OCI-LY1 (cell line): ENCODE measurements at regions not wholly inside any gene's neighbourhood (a gene's known extent, or its start where the extent isn't known, plus 50 kb on each side); places are given as distances from the start of the nearest gene placed in this dataset.

Experiments
- H2AFZ ChIP-seq: fragments of 200-600 bp; sonication (generic), shearing (Covaris generic); 2 replicates; pipeline ENCODE4 v1.6.0; 2014; ENCODE audit warnings: antibody characterized with exemption, mild to moderate bottlenecking, low read length
- H3F3A ChIP-seq: fragments of 200-600 bp; sonication (generic), shearing (Covaris generic); 2 replicates; pipeline ENCODE4 v1.6.0; 2014; ENCODE audit warnings: mild to moderate bottlenecking, antibody characterized with exemption, low read length, moderate library complexity; ENCODE audit not compliant: insufficient read depth
- H3K27ac ChIP-seq: fragments of 200-600 bp; sonication (generic); 2 replicates; pipeline ENCODE4 v1.5.1; 2014; ENCODE audit warnings: low read length, mixed run types, mild to moderate bottlenecking, low read depth; ENCODE audit not compliant: poor library complexity, severe bottlenecking
- H3K27me3 ChIP-seq: fragments of 200-600 bp; sonication (generic); 2 replicates; pipeline ENCODE4 v1.6.0; 2014; ENCODE audit warnings: antibody characterized with exemption, mild to moderate bottlenecking, low read length, moderate library complexity; ENCODE audit not compliant: insufficient read depth
- H3K36me3 ChIP-seq: fragments of 200-600 bp; sonication (generic); 2 replicates; pipeline ENCODE4 v1.6.1; 2014; ENCODE audit warnings: mild to moderate bottlenecking, antibody characterized with exemption, low read length, moderate library complexity, mixed read lengths; ENCODE audit not compliant: insufficient read depth
- H3K4me1 ChIP-seq: fragments of 200-600 bp; sonication (generic); 2 replicates; pipeline ENCODE4 v1.5.1; 2014; ENCODE audit warnings: mild to moderate bottlenecking, low read length, moderate library complexity; ENCODE audit not compliant: insufficient read depth, severe bottlenecking
- H3K4me2 ChIP-seq: fragments of 200-600 bp; sonication (generic), shearing (Covaris generic); 2 replicates; pipeline ENCODE4 v1.6.1; 2014; ENCODE audit warnings: low read length
- H3K4me3 ChIP-seq: fragments of 200-600 bp; sonication (generic); 2 replicates; pipeline ENCODE4 v1.5.1; 2014; ENCODE audit warnings: low read length, low read depth, mild to moderate bottlenecking, mixed read lengths; ENCODE audit not compliant: poor library complexity, severe bottlenecking
- H3K79me2 ChIP-seq: fragments of 200-600 bp; shearing (Covaris generic); 2 replicates; pipeline ENCODE4 v1.6.1; 2016; ENCODE audit warnings: mixed run types, low read length, mixed read lengths; ENCODE audit not compliant: insufficient read depth
- H3K9ac ChIP-seq: fragments of 200-600 bp; sonication (generic), shearing (Covaris generic); 2 replicates; pipeline ENCODE4 v1.6.1; 2014; ENCODE audit warnings: mild to moderate bottlenecking, low read length, mixed read lengths
- H3K9me2 ChIP-seq: fragments of 200-600 bp; sonication (generic), shearing (Covaris generic); 2 replicates; pipeline ENCODE4 v1.6.1; 2014; ENCODE audit warnings: low read depth, mild to moderate bottlenecking, low read length, mixed read lengths
- H3K9me3 ChIP-seq: fragments of 200-600 bp; shearing (Covaris generic); 2 replicates; pipeline ENCODE4 v1.6.1; 2014; ENCODE audit warnings: low read length, mixed read lengths
- H4K20me1 ChIP-seq: fragments of 200-600 bp; sonication (generic), shearing (Covaris generic); 2 replicates; pipeline ENCODE4 v1.6.0; 2016; ENCODE audit warnings: mild to moderate bottlenecking, low read length; ENCODE audit not compliant: insufficient read depth
- CTCF ChIP-seq: fragments of 200-600 bp; sonication (generic), shearing (Covaris generic); IDR thresholded peaks from 2 replicates; pipeline ENCODE4 v1.5.1; 2017; ENCODE audit warnings: mild to moderate bottlenecking, antibody characterized with exemption, low read length, moderate library complexity, mixed read lengths
- EZH2 ChIP-seq: fragments of 200-600 bp; sonication (generic), shearing (Covaris generic); IDR thresholded peaks from 2 replicates; pipeline ENCODE4 v1.8.0; 2017; ENCODE audit warnings: borderline replicate concordance, mixed run types, mild to moderate bottlenecking, antibody characterized with exemption, low read length, moderate library complexity, mixed read lengths

GRCh38 chr3:146803745-146804144 is 198.6 kb upstream of the PLSCR5 start:
- no peak overlapping the region for H3K27ac ChIP-seq

GRCh38 chr3:146801492-146801891 is 196.3 kb upstream of the PLSCR5 start:
- H3K27me3 ChIP-seq = no peaks in the 10 kb centered on the region
- H2AFZ ChIP-seq = no peak overlapping the region
- no peaks in the 10 kb centered on the region for H4K20me1 ChIP-seq

More at GRCh38 chr3:146803745-146804144, 198.6 kb upstream of the PLSCR5 start:
- H2AFZ ChIP-seq = no peak overlapping the region
- H3F3A ChIP-seq = no peaks in the 10 kb centered on the region
- no peaks in the 10 kb centered on the region for H3K9me2 ChIP-seq
- no peak overlapping the region for H3K9ac ChIP-seq
- H3K27me3 ChIP-seq = no peaks in the 10 kb centered on the region
- no peaks in the 10 kb centered on the region for H3K79me2 ChIP-seq
- no peak overlapping the region for H3K4me3 ChIP-seq
- no peaks in the 10 kb centered on the region for H3K9me3 ChIP-seq
- no peaks in the 10 kb centered on the region for H3K36me3 ChIP-seq
- no peaks in the 10 kb centered on the region for H3K4me1 ChIP-seq
- no peak overlapping the region for H3K4me2 ChIP-seq
- no peak for TF ChIP-seq CTCF
- no peak for TF ChIP-seq EZH2
- H4K20me1 ChIP-seq = no peaks in the 10 kb centered on the region

GRCh38 chr3:146800484-146800883 is 195.3 kb upstream of the PLSCR5 start:
- Histone ChIP-seq H3K27ac (no peak overlapping the region), H3K4me2 (no peak overlapping the region), H2AFZ (no peak overlapping the region), H3K4me1 (no peaks in the 10 kb centered on the region), H3K9ac (no peak overlapping the region), H3K4me3 (no peak overlapping the region), H3K9me2 (no peaks in the 10 kb centered on the region), H3K27me3 (no peaks in the 10 kb centered on the region), H3F3A (no peaks in the 10 kb centered on the region), H3K9me3 (no peaks in the 10 kb centered on the region), H3K79me2 (no peaks in the 10 kb centered on the region), H4K20me1 (no peaks in the 10 kb centered on the region), H3K36me3 (no peaks in the 10 kb centered on the region)
- TF ChIP-seq CTCF (no peak), EZH2 (no peak)

More at GRCh38 chr3:146801492-146801891, 196.3 kb upstream of the PLSCR5 start:
- Histone ChIP-seq H3F3A (no peaks in the 10 kb centered on the region), H3K9me2 (no peaks in the 10 kb centered on the region), H3K4me2 (no peak overlapping the region), H3K27ac (no peak overlapping the region), H3K9me3 (no peaks in the 10 kb centered on the region), H3K4me3 (no peak overlapping the region), H3K9ac (no peak overlapping the region), H3K79me2 (no peaks in the 10 kb centered on the region), H3K36me3 (no peaks in the 10 kb centered on the region), H3K4me1 (no peaks in the 10 kb centered on the region)
- TF ChIP-seq EZH2 (no peak), CTCF (no peak)
